ENCODE measurements at regions not wholly inside any gene's neighbourhood (a gene's known extent, or its start where the extent isn't known, plus 50 kb on each side); places are given as distances from the start of the nearest gene placed in this dataset.

DNA sequence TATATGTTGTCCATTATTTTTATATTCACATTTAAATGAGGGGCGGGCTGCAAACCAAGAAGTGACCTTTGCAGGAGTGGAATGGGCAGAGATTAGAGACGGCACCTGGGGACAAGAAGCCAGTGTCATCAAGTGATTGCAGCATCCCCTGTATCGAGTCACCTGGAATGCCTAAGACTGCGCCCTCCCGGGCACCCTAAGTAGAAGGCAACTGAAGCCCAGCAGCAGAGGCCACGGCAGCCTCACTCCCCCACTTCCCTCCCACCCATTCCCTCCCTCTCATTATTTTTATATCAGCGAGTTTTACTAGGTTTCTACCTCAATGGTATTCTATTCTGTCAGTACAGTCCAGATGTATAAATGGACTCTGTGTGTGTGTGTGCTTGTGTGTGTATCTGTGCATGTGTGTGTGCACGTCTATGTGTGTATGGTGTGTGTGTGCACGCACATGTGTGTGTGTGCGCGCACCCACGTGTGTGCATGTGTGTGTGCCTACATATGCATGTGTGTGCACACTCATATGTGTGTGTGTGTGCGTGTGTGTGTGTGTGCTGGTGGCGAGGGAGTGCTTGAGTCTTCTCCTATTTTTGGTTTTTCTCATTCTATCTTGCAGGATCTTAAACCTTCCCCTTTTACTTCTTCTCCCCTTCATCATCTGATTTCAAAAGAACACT lies 106.8 kb upstream of the SLC66A3 start:
- TF ChIP-seq, protein P1, sequence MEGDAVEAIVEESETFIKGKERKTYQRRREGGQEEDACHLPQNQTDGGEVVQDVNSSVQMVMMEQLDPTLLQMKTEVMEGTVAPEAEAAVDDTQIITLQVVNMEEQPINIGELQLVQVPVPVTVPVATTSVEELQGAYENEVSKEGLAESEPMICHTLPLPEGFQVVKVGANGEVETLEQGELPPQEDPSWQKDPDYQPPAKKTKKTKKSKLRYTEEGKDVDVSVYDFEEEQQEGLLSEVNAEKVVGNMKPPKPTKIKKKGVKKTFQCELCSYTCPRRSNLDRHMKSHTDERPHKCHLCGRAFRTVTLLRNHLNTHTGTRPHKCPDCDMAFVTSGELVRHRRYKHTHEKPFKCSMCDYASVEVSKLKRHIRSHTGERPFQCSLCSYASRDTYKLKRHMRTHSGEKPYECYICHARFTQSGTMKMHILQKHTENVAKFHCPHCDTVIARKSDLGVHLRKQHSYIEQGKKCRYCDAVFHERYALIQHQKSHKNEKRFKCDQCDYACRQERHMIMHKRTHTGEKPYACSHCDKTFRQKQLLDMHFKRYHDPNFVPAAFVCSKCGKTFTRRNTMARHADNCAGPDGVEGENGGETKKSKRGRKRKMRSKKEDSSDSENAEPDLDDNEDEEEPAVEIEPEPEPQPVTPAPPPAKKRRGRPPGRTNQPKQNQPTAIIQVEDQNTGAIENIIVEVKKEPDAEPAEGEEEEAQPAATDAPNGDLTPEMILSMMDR (IDR thresholded peaks at IDR 0.05): no peak
- TF ChIP-seq POLR2A (IDR thresholded peaks at IDR 0.05): no peak

Measured in ovary (tissue), 3 donors.